GM12878 (cell line): ENCODE measurements at regions not wholly inside any gene's neighbourhood (a gene's known extent, or its start where the extent isn't known, plus 50 kb on each side); places are given as distances from the start of the nearest gene placed in this dataset.

Experiments
- ATAC-seq: fragments of 200-7000 bp; cut with Tn5 transposase; 3 replicates; pipeline ENCODE4 v1.9.1; 2020; ENCODE audit warnings: mild to moderate bottlenecking, moderate library complexity
- BruUV-seq: library from RNA; stranded (reverse); fragments of 400-500 nt; replicated peaks from 2 replicates; lab custom pipeline; 2021; lab: Mats Ljungman, UMichigan
- CTCF ChIA-PET: fragments of 300-600 bp; sonication (Branson Sonifier 250); formaldehyde crosslinking; extraction: SDS; loops from one replicate; lab custom pipeline; 2021; ENCODE audit warnings: inconsistent platforms; lab: Yijun Ruan, JAX
- POLR2A ChIA-PET: fragments of 350-600 bp; formaldehyde crosslinking; extraction: SDS; loops from one replicate; lab custom pipeline; 2021; ENCODE audit warnings: inconsistent platforms; lab: Charles Lee
- RAD21 ChIA-PET: fragments of 300-600 bp; sonication (Branson Sonifier 250); formaldehyde crosslinking; loops from one replicate; lab custom pipeline; 2023; ENCODE audit warnings: antibody characterized with exemption; ENCODE audit not compliant: unreplicated experiment; lab: Charles Lee
- SMC1A ChIA-PET: fragments of 300-600 bp; sonication (Branson Sonifier 250); formaldehyde crosslinking; loops from one replicate; lab custom pipeline; 2023; ENCODE audit not compliant: unreplicated experiment, uncharacterized antibody; lab: Charles Lee
- DNase-seq: peaks from one replicate; pipeline ENCODE4 v3.0.0-alpha.2; 2011; ENCODE audit warnings: low read depth, low spot score
- FAIRE-seq: peaks from 3 replicates; lab custom pipeline; 2011; peaks lifted over from hg19 to GRCh38; lab: Jason Lieb, UNC
- H2AFZ ChIP-seq: 2 replicates; pipeline ENCODE4 v1.6.0; 2011; ENCODE audit warnings: low read depth, low read length, control low read depth; ENCODE audit not compliant: control insufficient read depth
- H3K27ac ChIP-seq: 2 replicates; pipeline ENCODE4 v1.5.1; 2011; ENCODE audit warnings: control low read depth; ENCODE audit not compliant: control insufficient read depth, insufficient read depth
- H3K27me3 ChIP-seq, 2 experiments: replicated peaks in 1 of 2; 2 replicates each; pipeline versions ENCODE4 v1.6.0 to v1.6.1; 2011; ENCODE audit warnings: low read length in 1 of 2; ENCODE audit not compliant: control insufficient read depth in 2 of 2, insufficient read depth in 2 of 2
- H3K36me3 ChIP-seq, 2 experiments: 2 replicates each; pipeline ENCODE4 v1.5.1; 2011; ENCODE audit warnings: low read length in 1 of 2; ENCODE audit not compliant: control insufficient read depth in 2 of 2, insufficient read depth in 2 of 2
- H3K4me1 ChIP-seq: 2 replicates; pipeline ENCODE4 v1.6.1; 2011; ENCODE audit warnings: mild to moderate bottlenecking, low read length, moderate library complexity, mixed read lengths; ENCODE audit not compliant: control insufficient read depth, insufficient read depth
- H3K4me2 ChIP-seq: 2 replicates; pipeline ENCODE4 v1.6.0; 2011; ENCODE audit warnings: control low read depth; ENCODE audit not compliant: control insufficient read depth, insufficient read depth
- H3K4me3 ChIP-seq: fragments of 200-600 bp; sonication (generic); 2 replicates; pipeline ENCODE4 v1.5.1; 2016
- H3K79me2 ChIP-seq: 2 replicates; pipeline ENCODE4 v1.6.0; 2011; ENCODE audit warnings: low read length; ENCODE audit not compliant: control insufficient read depth, insufficient read depth
- H3K9ac ChIP-seq: 2 replicates; pipeline ENCODE4 v1.8.0; 2011; ENCODE audit warnings: low read length, control low read depth, mixed read lengths; ENCODE audit not compliant: control insufficient read depth, insufficient read depth
- H3K9me3 ChIP-seq: replicated peaks from 3 replicates; pipeline ENCODE4 v1.5.1; 2011; ENCODE audit warnings: mild to moderate bottlenecking, low read length; ENCODE audit not compliant: control insufficient read depth, insufficient read depth
- H4K20me1 ChIP-seq: 2 replicates; pipeline ENCODE4 v1.6.0; 2011; ENCODE audit not compliant: control insufficient read depth, insufficient read depth
- GABPA ChIP-seq: IDR thresholded peaks from 2 replicates; pipeline ENCODE4 v1.6.1; 2014; ENCODE audit warnings: antibody characterized with exemption, low read depth, mild to moderate bottlenecking, inconsistent platforms
- HDGF ChIP-seq: fragments of 450-650 bp; IDR thresholded peaks from 2 replicates; pipeline ENCODE4 v1.6.1; 2016; ENCODE audit warnings: antibody characterized with exemption
- IKZF2 ChIP-seq, 2 experiments: fragments of 450-650 bp; IDR thresholded peaks; 2 replicates each; pipeline ENCODE4 v1.6.1; 2017; ENCODE audit warnings: mild to moderate bottlenecking in 2 of 2, moderate library complexity in 2 of 2
- MAX ChIP-seq: IDR thresholded peaks from 2 replicates; pipeline ENCODE4 v1.6.1; 2012; ENCODE audit warnings: low read depth, low read length, improper control_type of control experiment
- NRF1 ChIP-seq: conservative IDR thresholded peaks from 2 replicates; pipeline ENCODE4 v1.6.1; 2011; ENCODE audit warnings: mild to moderate bottlenecking, low read depth, low read length, improper control_type of control experiment
- RAD51 ChIP-seq: fragments of 450-650 bp; IDR thresholded peaks from 2 replicates; pipeline ENCODE4 v1.6.1; 2016; ENCODE audit warnings: moderate library complexity, mild to moderate bottlenecking, inconsistent platforms
- SREBF1 ChIP-seq: IDR thresholded peaks from 2 replicates; pipeline ENCODE4 v1.6.1; 2012; ENCODE audit warnings: mild to moderate bottlenecking, low read length
- STAT3 ChIP-seq: IDR thresholded peaks from 2 replicates; pipeline ENCODE4 v1.6.1; 2011; ENCODE audit warnings: low read depth, low read length, improper control_type of control experiment
- YBX1 ChIP-seq: fragments of 450-650 bp; IDR thresholded peaks from 2 replicates; pipeline ENCODE4 v1.6.1; 2016; ENCODE audit warnings: antibody characterized with exemption
- ZNF687 ChIP-seq: fragments of 450-650 bp; IDR thresholded peaks from 2 replicates; pipeline ENCODE4 v1.6.1; 2017; ENCODE audit warnings: mild to moderate bottlenecking, moderate library complexity
- WGBS: methylation state at CpG from one replicate; pipeline ENCODE4 v1.1.6; 2016; ENCODE audit warnings: low lambda C conversion rate; ENCODE audit not compliant: insufficient replicate concordance, insufficient coverage; ENCODE audit errors: missing lambda C conversion rate; 5-methylcytosine and 5-hydroxymethylcytosine counted together
- in situ Hi-C: fragments of 300-500 bp; cut with MboI; formaldehyde crosslinking; loops from 9 replicates; pipeline ENCODE4 v1.14.3; 2018; ENCODE audit warnings: mixed read lengths
- intact Hi-C: fragments of 100-400 bp; cut with micrococcal nuclease; formaldehyde crosslinking; loops from one replicate; pipeline ENCODE4 v1.14.2; 2022; ENCODE audit not compliant: unreplicated experiment

DNA sequence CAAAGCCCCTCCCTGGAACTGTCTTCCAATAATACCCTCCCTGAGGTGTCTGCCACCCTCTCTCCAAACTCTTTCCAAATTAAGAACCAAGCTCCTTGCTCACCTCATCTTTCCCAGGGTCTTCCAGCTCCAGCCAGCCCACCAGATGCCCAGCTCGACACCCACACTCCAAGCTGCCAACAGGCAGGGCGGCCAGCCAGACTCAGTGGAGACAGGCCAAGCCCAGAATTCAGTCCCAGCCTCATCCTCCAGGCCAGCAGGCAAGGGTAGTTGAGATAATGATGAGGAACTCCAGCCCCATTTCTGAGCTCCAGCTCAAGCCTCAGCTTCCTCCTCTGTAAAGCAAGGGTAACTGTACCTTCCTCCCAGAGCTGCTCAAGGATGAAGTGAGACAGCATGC is 132.9 kb downstream of the CHST1 start:
- no peak for FAIRE-seq
- Histone ChIP-seq H3K4me2 (no peak overlapping the region), H3K79me2 (no peaks in the 10 kb centered on the region), H4K20me1 (no peaks in the 10 kb centered on the region), H3K4me1 (no peaks in the 10 kb centered on the region; the same call in 1 of the 2 replicates), H3K9ac (no peak overlapping the region), H3K36me3 (no peaks in the 10 kb centered on the region), H3K9me3 (no peaks in the 10 kb centered on the region), H3K27ac (no peak overlapping the region), H2AFZ (no peak overlapping the region), H3K4me3 (no peak overlapping the region), H3K27me3 (no peaks in the 10 kb centered on the region; a peak in 1 of 4 replicates)
- ChIA-PET RAD21 (interaction anchor here (0.6 kb wide), 1 partner anchor 172 kb away, joined by 3 read pairs; no protein-coding TSS in a partner anchor), SMC1A (no interaction called here), POLR2A (no interaction called here), CTCF (interaction anchor here (1.6 kb wide), 1 partner anchor 31 kb away, joined by 3 read pairs; no protein-coding TSS in a partner anchor)
- TF ChIP-seq GABPA (no peak), YBX1 (no peak), SREBF1 (no peak), ZNF687 (no peak), HDGF (no peak), NRF1 (no peak), IKZF2 (IDR thresholded peaks at IDR 0.05) (no peak), MAX (no peak), STAT3 (no peak), RAD51 (no peak)
- 0% methylated on average over 2 of the region's 2 CpGs for WGBS
- in situ Hi-C loops (no loop called here), intact Hi-C loops (no loop called here)
- DNase-seq: no peak
- ATAC-seq: no peak
- BruUV-seq: no TSS peak
